ENCODE measurements at regions not wholly inside any gene's neighbourhood (a gene's known extent, or its start where the extent isn't known, plus 50 kb on each side); places are given as distances from the start of the nearest gene placed in this dataset.

GRCh38 chr11:34745195-34745594 lies 124.3 kb downstream of the EHF start:
- DNase-seq = no peak
- Histone ChIP-seq H3K27ac (no peak overlapping the region), H3K36me3 (no peaks in the 10 kb centered on the region), H3K4me1 (no peaks in the 10 kb centered on the region), H3K9me3 (no peaks in the 10 kb centered on the region), H3K27me3 (replicated peaks in 1 of 7) (no peaks in the 10 kb centered on the region), H3K4me3 (no peak overlapping the region)
- WGBS, 5 donors = 63 to 88% (median 84%) methylated on average over 3 of the region's 3 CpGs
- intact Hi-C loops (cut with DNase I; ENCODE audit: low total_unique reads) = no loop called here
- TF ChIP-seq, protein P1, sequence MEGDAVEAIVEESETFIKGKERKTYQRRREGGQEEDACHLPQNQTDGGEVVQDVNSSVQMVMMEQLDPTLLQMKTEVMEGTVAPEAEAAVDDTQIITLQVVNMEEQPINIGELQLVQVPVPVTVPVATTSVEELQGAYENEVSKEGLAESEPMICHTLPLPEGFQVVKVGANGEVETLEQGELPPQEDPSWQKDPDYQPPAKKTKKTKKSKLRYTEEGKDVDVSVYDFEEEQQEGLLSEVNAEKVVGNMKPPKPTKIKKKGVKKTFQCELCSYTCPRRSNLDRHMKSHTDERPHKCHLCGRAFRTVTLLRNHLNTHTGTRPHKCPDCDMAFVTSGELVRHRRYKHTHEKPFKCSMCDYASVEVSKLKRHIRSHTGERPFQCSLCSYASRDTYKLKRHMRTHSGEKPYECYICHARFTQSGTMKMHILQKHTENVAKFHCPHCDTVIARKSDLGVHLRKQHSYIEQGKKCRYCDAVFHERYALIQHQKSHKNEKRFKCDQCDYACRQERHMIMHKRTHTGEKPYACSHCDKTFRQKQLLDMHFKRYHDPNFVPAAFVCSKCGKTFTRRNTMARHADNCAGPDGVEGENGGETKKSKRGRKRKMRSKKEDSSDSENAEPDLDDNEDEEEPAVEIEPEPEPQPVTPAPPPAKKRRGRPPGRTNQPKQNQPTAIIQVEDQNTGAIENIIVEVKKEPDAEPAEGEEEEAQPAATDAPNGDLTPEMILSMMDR (IDR thresholded peaks at IDR 0.05 in 8 of 11, conservative IDR thresholded peaks at IDR 0.05 in 3 of 11) = no peak

- H3K9me3 ChIP-seq = no peaks in the 10 kb centered on the region
- no peak for DNase-seq
- peaks cover 0 to 2% (median 0%) of the 10 kb centered on the region in 7 donors for H3K27me3 ChIP-seq (replicated peaks in 1 of 7)
- 83 to 93% (median 87%) methylated on average over 3 of the region's 3 CpGs for WGBS, 5 donors
- intact Hi-C loops (cut with DNase I; ENCODE audit: low total_unique reads) = no loop called here
- no peak overlapping the region for H3K27ac ChIP-seq
- TF ChIP-seq, protein P1 (IDR thresholded peaks at IDR 0.05 in 8 of 11, conservative IDR thresholded peaks at IDR 0.05 in 3 of 11) = no peak
- TF ChIP-seq POLR2A (IDR thresholded peaks at IDR 0.05) (no peak), POLR2AphosphoS5 (IDR thresholded peaks at IDR 0.05) (no peak)
- H3K36me3 ChIP-seq = no peaks in the 10 kb centered on the region
- no peak overlapping the region for H3K4me3 ChIP-seq
- H3K4me1 ChIP-seq = no peaks in the 10 kb centered on the region
Measured at GRCh38 chr11:34744511-34744910, 123.6 kb downstream of the EHF start.

DNA sequence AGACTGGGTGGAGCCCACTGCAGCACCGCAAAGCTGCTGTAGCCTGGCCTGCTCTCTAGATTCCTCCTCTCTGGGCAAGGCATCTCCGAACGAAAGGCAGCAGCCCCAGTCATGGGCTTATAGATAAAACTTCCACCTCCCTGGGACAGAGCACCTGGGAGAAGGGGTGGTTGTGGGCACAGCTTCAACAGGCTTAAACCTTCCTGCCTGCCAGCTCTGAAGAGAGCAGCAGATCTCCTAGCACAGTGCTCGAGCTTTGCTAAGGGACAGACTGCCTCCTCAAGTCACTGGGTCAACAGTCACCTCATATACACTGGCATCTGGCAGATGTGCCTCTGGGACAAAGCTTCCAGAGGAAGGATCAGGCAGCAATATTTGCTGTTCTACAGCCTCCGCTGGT lies 117.3 kb downstream of the EHF start:
- no peak overlapping the region for H3K27ac ChIP-seq
- DNase-seq = no peak
- 85 to 91% (median 87%) methylated on average over 4 to 5 of the region's 5 CpGs for WGBS, 5 donors
- H3K27me3 ChIP-seq (replicated peaks in 1 of 7) = peaks cover 0 to 23% (median 0%) of the 10 kb centered on the region in 7 donors
- intact Hi-C loops (cut with DNase I; ENCODE audit: low total_unique reads) = no loop called here
- no peak overlapping the region for H3K4me3 ChIP-seq
- H3K9me3 ChIP-seq = peaks cover 0 to 6% (median 0%) of the 10 kb centered on the region in 8 donors
- H3K4me1 ChIP-seq = no peaks in the 10 kb centered on the region
- no peak for TF ChIP-seq POLR2AphosphoS5 (IDR thresholded peaks at IDR 0.05)
- TF ChIP-seq POLR2A (IDR thresholded peaks at IDR 0.05) = no peak
- TF ChIP-seq, protein P1 (IDR thresholded peaks at IDR 0.05 in 8 of 11, conservative IDR thresholded peaks at IDR 0.05 in 3 of 11) = no peak
- H3K36me3 ChIP-seq = no peaks in the 10 kb centered on the region

DNA sequence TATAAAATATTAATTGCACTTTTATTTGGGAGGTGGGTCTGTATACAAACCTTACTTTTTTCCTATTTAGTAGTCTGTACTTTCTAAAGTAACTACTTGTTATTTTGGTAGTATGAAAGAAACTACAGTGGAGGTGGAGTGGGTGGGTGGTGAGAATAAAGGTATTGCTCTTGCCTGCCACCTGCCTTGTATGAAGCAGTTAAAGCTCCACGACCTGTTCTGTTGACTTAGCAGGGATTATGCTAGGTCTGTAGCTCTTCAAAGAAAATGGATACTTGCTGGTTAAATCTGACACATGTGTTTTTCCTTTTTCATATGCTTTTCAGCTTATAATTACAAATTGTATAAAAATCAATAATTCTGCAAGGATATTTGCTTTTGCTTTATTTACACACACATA lies 111.9 kb downstream of the EHF start:
- Histone ChIP-seq H3K9me3 (peaks cover 0 to under 1% (median 0%) of the 10 kb centered on the region in 8 donors), H3K4me3 (no peak overlapping the region), H3K27me3 (replicated peaks in 1 of 7) (peaks cover 0 to 23% (median 0%) of the 10 kb centered on the region in 7 donors), H3K36me3 (no peaks in the 10 kb centered on the region), H3K4me1 (no peaks in the 10 kb centered on the region), H3K27ac (no peak overlapping the region)
- DNase-seq = no peak
- intact Hi-C loops (cut with DNase I; ENCODE audit: low total_unique reads) = no loop called here
- TF ChIP-seq POLR2A (IDR thresholded peaks at IDR 0.05) (no peak), POLR2AphosphoS5 (IDR thresholded peaks at IDR 0.05) (no peak)
- TF ChIP-seq, protein P1 (IDR thresholded peaks at IDR 0.05 in 8 of 11, conservative IDR thresholded peaks at IDR 0.05 in 3 of 11) = no peak
- 36 to 60% (median 45%) methylated on average over 1 of the region's 1 CpG for WGBS, 5 donors

All from spleen (tissue), 11 donors.